Keratinocyte (primary cell): ENCODE measurements at regions not wholly inside any gene's neighbourhood (a gene's known extent, or its start where the extent isn't known, plus 50 kb on each side); places are given as distances from the start of the nearest gene placed in this dataset.

Experiments
- CTCF ChIP-seq, 3 experiments: IDR thresholded peaks in 1 of 3; conservative IDR thresholded peaks in 1 of 3; optimal IDR thresholded peaks in 1 of 3; 2 replicates in 2 of 3; 3 replicates in 1 of 3; pipeline versions ENCODE3 to v1.5.1; 2011; ENCODE audit warnings: low read length in 3 of 3, mild to moderate bottlenecking in 3 of 3, moderate library complexity in 2 of 3, control low read depth in 1 of 3, inconsistent platforms in 1 of 3; ENCODE audit not compliant: insufficient read depth in 2 of 3; ENCODE audit errors: extremely low read depth in 1 of 3
- EZH2 ChIP-seq: IDR thresholded peaks from one replicate; pipeline ENCODE4 v1.6.1; 2012; ENCODE audit warnings: inconsistent platforms, mild to moderate bottlenecking, low read length, moderate library complexity

DNA sequence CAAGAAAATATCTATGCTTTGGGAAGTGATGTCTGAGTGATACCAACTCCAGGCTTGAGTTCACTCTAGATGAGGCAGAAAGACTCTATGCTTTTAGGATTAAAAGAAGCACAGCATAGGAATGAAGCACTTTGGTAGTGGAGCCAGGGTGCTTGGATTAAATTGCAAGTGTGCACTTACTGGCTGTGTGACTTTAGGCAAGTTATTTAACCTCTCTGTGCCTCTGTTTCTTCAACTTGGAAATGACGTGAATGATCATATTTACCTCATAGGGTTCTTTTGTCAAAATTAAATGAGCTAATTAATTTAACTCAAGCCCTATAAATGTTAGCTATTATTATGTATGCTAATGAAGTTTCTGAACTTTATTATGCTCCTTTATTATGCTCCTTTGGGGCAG lies 446.1 kb downstream of the TTLL7 start:
- TF ChIP-seq CTCF (optimal IDR thresholded peaks at IDR 0.05 in 1 of 3, IDR thresholded peaks at IDR 0.05 in 1 of 3, conservative IDR thresholded peaks at IDR 0.05 in 1 of 3; ENCODE audit: extremely low read depth in 1 of 3, insufficient read depth in 2 of 3, low read length in 3 of 3) (no peak), EZH2 (no peak)
